GM23338 (cell line): ENCODE measurements at regions not wholly inside any gene's neighbourhood (a gene's known extent, or its start where the extent isn't known, plus 50 kb on each side); places are given as distances from the start of the nearest gene placed in this dataset.

Experiments used
- CTCF ChIP-seq, 2 experiments: fragments of 200-600 bp in 1 of 2; sonication (generic) in 1 of 2; conservative IDR thresholded peaks; 2 replicates each; pipeline versions ENCODE4 v1.5.1 to v1.6.1; 2016 to 2017; ENCODE audit warnings: antibody characterized with exemption in 2 of 2, low read depth in 2 of 2, mild to moderate bottlenecking in 2 of 2, moderate library complexity in 1 of 2
- EZH2 ChIP-seq: fragments of 200-600 bp; sonication (generic); IDR thresholded peaks from one replicate; pipeline ENCODE4 v1.8.0; 2017; ENCODE audit warnings: antibody characterized with exemption, mild to moderate bottlenecking, low read depth; ENCODE audit not compliant: unreplicated experiment
- EZH2phosphoT487 ChIP-seq: fragments of 200-600 bp; sonication (generic); IDR thresholded peaks from one replicate; pipeline ENCODE4 v1.8.1; 2018; ENCODE audit warnings: antibody characterized with exemption; ENCODE audit not compliant: unreplicated experiment
- POLR2AphosphoS5 ChIP-seq: IDR thresholded peaks from 2 replicates; pipeline ENCODE4 v1.6.1; 2016; ENCODE audit warnings: antibody characterized with exemption, low read depth
- REST ChIP-seq: IDR thresholded peaks from one replicate; pipeline ENCODE4 v1.6.1; 2018; ENCODE audit warnings: antibody characterized with exemption; ENCODE audit not compliant: unreplicated experiment

DNA sequence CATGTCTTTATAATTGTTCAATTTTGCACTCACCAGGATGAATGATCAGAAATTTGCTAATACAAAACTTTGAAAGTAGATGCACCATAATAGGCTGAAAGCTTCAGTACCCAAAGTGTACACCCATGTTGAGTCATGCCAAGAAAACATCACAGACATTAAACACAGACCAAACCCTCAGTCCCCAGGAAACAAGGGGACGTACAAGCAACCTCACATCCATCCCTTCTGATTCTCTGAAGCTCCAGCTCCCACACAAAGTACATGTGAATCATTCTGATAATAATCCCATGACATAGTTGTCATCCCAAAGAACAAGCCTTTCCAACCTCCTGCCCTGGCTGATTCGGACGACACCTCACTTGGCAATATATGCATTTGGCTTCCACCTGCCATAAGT, 183.8 kb downstream of the SNX19 start:
- no peak for TF ChIP-seq REST
- no peak for TF ChIP-seq EZH2
- TF ChIP-seq CTCF (conservative IDR thresholded peaks at IDR 0.05; ENCODE audit: low read depth in 2 of 2), result no peak
- TF ChIP-seq POLR2AphosphoS5, result no peak
- TF ChIP-seq EZH2phosphoT487, result no peak
